ENCODE measurements at regions not wholly inside any gene's neighbourhood (a gene's known extent, or its start where the extent isn't known, plus 50 kb on each side); places are given as distances from the start of the nearest gene placed in this dataset.

DNA sequence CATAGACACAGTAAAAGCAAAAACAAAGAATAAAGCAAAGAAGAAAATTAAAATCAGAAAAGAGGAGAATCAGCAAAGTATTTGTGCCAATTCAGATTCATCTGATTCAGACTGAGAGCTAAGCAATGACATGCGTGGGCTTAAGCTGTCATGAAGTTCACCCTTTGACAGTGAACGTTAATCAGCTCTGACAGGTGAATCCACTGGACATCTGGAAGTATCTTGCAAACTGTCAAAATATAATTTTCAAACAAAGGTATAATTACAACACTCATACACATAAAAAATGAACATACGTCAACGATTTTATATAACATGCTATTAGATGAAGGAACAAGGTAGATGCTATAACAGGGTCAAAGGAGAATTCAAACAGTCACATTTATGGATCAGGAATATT, 596.3 kb upstream of the SALL1 start:
- H3K4me1 Mint-ChIP-seq (ENCODE audit: insufficient read depth, unreplicated experiment) = no peaks in the 10 kb centered on the region
- no peak overlapping the region for H3K27ac Mint-ChIP-seq (ENCODE audit: low read depth, unreplicated experiment)
- no peaks in the 10 kb centered on the region for H3K9me3 Mint-ChIP-seq (ENCODE audit: unreplicated experiment)
- TF ChIP-seq, protein P1, sequence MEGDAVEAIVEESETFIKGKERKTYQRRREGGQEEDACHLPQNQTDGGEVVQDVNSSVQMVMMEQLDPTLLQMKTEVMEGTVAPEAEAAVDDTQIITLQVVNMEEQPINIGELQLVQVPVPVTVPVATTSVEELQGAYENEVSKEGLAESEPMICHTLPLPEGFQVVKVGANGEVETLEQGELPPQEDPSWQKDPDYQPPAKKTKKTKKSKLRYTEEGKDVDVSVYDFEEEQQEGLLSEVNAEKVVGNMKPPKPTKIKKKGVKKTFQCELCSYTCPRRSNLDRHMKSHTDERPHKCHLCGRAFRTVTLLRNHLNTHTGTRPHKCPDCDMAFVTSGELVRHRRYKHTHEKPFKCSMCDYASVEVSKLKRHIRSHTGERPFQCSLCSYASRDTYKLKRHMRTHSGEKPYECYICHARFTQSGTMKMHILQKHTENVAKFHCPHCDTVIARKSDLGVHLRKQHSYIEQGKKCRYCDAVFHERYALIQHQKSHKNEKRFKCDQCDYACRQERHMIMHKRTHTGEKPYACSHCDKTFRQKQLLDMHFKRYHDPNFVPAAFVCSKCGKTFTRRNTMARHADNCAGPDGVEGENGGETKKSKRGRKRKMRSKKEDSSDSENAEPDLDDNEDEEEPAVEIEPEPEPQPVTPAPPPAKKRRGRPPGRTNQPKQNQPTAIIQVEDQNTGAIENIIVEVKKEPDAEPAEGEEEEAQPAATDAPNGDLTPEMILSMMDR (IDR thresholded peaks at IDR 0.05; ENCODE audit: unreplicated experiment) = no peak
- no peak overlapping the region for H3K4me3 Mint-ChIP-seq (ENCODE audit: unreplicated experiment)
- H3K27me3 Mint-ChIP-seq (ENCODE audit: insufficient read depth, unreplicated experiment) = no peaks in the 10 kb centered on the region
- no TSS peak for BruUV-seq (replicated peaks)
- intact Hi-C loops (cut with micrococcal nuclease) = no loop called here
- ChIA-PET POLR2A (no interaction called here), CTCF (interaction anchor here (0.6 to 0.9 kb wide), 2 partner anchors 172 to 236 kb away, joined by 3 read pairs; no protein-coding TSS in a partner anchor)
- no peak for DNase-seq (ENCODE audit: unreplicated experiment)
- no peaks in the 10 kb centered on the region for H3K36me3 Mint-ChIP-seq (ENCODE audit: insufficient read depth, unreplicated experiment)

GRCh38 chr16:51734220-51734619, 583.1 kb upstream of the SALL1 start:
- Mint-ChIP-seq H3K9me3 (ENCODE audit: unreplicated experiment) (no peaks in the 10 kb centered on the region), H3K27me3 (ENCODE audit: insufficient read depth, unreplicated experiment) (no peaks in the 10 kb centered on the region), H3K27ac (ENCODE audit: low read depth, unreplicated experiment) (no peak overlapping the region), H3K4me3 (ENCODE audit: unreplicated experiment) (no peak overlapping the region), H3K36me3 (ENCODE audit: insufficient read depth, unreplicated experiment) (no peaks in the 10 kb centered on the region), H3K4me1 (ENCODE audit: insufficient read depth, unreplicated experiment) (no peaks in the 10 kb centered on the region)
- ChIA-PET CTCF (interaction anchor here (0.6 kb wide), 1 partner anchor 928 kb away, joined by 3 read pairs; no protein-coding TSS in a partner anchor), POLR2A (no interaction called here)
- BruUV-seq (replicated peaks) = no TSS peak
- no peak for DNase-seq (ENCODE audit: unreplicated experiment)
- intact Hi-C loops (cut with micrococcal nuclease) = no loop called here
- TF ChIP-seq, protein P1 (IDR thresholded peaks at IDR 0.05; ENCODE audit: unreplicated experiment) = no peak

DNA sequence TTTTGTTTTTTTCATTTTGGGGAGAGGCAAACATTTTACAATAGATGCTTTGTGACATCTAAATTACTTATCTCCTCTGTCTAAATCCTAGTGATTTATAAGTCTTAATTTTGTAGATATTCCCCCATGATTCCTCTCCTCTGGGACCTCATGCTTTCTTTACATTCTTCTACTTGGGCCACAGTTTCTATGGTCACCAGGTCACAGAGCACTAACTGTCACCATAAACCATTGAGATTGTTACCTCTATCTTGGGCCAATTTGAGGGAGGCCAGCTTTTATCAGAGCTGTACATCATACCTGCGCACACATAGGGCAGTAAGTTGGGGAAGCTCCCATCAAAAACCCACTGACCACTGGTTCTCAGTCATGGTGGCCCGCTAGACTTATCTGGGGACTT, 582.1 kb upstream of the SALL1 start:
- no peak for DNase-seq (ENCODE audit: unreplicated experiment)
- no TSS peak for BruUV-seq (replicated peaks)
- POLR2A ChIA-PET = no interaction called here
- CTCF ChIA-PET = interaction anchor here (0.6 kb wide), 1 partner anchor 685 kb away, joined by 4 read pairs; no protein-coding TSS in a partner anchor
- no peak overlapping the region for H3K27ac Mint-ChIP-seq (ENCODE audit: low read depth, unreplicated experiment)
- no peaks in the 10 kb centered on the region for H3K36me3 Mint-ChIP-seq (ENCODE audit: insufficient read depth, unreplicated experiment)
- no peak overlapping the region for H3K4me3 Mint-ChIP-seq (ENCODE audit: unreplicated experiment)
- no peaks in the 10 kb centered on the region for H3K9me3 Mint-ChIP-seq (ENCODE audit: unreplicated experiment)
- TF ChIP-seq, protein P1 (IDR thresholded peaks at IDR 0.05; ENCODE audit: unreplicated experiment) = no peak
- intact Hi-C loops (cut with micrococcal nuclease) = no loop called here
- H3K4me1 Mint-ChIP-seq (ENCODE audit: insufficient read depth, unreplicated experiment) = no peaks in the 10 kb centered on the region
- no peaks in the 10 kb centered on the region for H3K27me3 Mint-ChIP-seq (ENCODE audit: insufficient read depth, unreplicated experiment)

DNA sequence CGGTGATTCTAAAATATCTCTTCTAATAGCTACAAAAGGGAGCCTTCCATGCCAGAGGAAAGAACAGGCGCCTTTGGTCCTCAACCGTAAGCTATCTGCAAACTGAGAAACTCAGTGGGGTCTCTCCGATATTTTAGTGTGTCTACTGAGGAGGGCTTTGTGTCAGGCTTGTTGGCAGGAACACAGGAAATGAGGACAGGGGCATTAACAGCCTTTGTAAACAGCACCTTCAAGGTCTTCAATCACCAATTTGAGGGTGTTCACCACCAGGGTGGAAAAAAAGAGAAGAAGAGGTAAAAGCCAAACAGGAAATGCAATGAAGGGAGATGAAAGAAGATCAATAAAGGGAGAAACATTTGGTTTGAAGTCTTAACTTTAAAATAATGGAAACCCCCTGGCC, 580.1 kb upstream of the SALL1 start:
- no TSS peak for BruUV-seq (replicated peaks)
- intact Hi-C loops (cut with micrococcal nuclease) = no loop called here

More for the DNA sequence above, 580.1 kb upstream of the SALL1 start:
- H3K4me1 Mint-ChIP-seq (ENCODE audit: insufficient read depth, unreplicated experiment) = no peaks in the 10 kb centered on the region
- TF ChIP-seq, protein P1 (IDR thresholded peaks at IDR 0.05; ENCODE audit: unreplicated experiment) = no peak
- no peak overlapping the region for H3K27ac Mint-ChIP-seq (ENCODE audit: low read depth, unreplicated experiment)
- no peaks in the 10 kb centered on the region for H3K27me3 Mint-ChIP-seq (ENCODE audit: insufficient read depth, unreplicated experiment)
- no peak for DNase-seq (ENCODE audit: unreplicated experiment)
- peaks cover 9% of the 10 kb centered on the region for H3K9me3 Mint-ChIP-seq (ENCODE audit: unreplicated experiment)
- H3K4me3 Mint-ChIP-seq (ENCODE audit: unreplicated experiment) = no peak overlapping the region
- H3K36me3 Mint-ChIP-seq (ENCODE audit: insufficient read depth, unreplicated experiment) = no peaks in the 10 kb centered on the region
- CTCF ChIA-PET = interaction anchor here (0.9 kb wide), 1 partner anchor 9 kb away, joined by 3 read pairs; no protein-coding TSS in a partner anchor
- POLR2A ChIA-PET = no interaction called here
